ENCODE measurements at regions not wholly inside any gene's neighbourhood (a gene's known extent, or its start where the extent isn't known, plus 50 kb on each side); places are given as distances from the start of the nearest gene placed in this dataset.

- H3K27ac ChIP-seq (ENCODE audit: low read depth, low read length): no peak overlapping the region
- no peak overlapping the region for H3K4me3 ChIP-seq (ENCODE audit: low read length)
- H3K27me3 ChIP-seq (ENCODE audit: insufficient read depth, low read length, poor library complexity, severe bottlenecking): no peaks in the 10 kb centered on the region
- CTCF ChIA-PET: no interaction called here
- POLR2A ChIA-PET: no interaction called here
- no peaks in the 10 kb centered on the region for H3K36me3 Mint-ChIP-seq
- H3K4me1 Mint-ChIP-seq: no peaks in the 10 kb centered on the region
- H3K9me3 Mint-ChIP-seq: peaks cover 0 to 3% (median 0%) of the 10 kb centered on the region in 5 donors
- DNase-seq: no peak
- H3K27ac Mint-ChIP-seq: no peak overlapping the region
- no peaks in the 10 kb centered on the region for H3K36me3 ChIP-seq (ENCODE audit: insufficient read depth, low read length)
- H3K4me3 Mint-ChIP-seq: no peak overlapping the region
- H3K9me3 ChIP-seq (ENCODE audit: low read length): no peaks in the 10 kb centered on the region
- H3K4me1 ChIP-seq (ENCODE audit: insufficient read depth, low read length): no peaks in the 10 kb centered on the region
- H3K27me3 Mint-ChIP-seq: peaks cover 0 to 4% of the 10 kb centered on the region in 2 donors
Measured at GRCh38 chrX:16394290-16394689, 227.0 kb downstream of the MAGEB17 start.

GRCh38 chrX:16403808-16404207 is 236.5 kb downstream of the MAGEB17 start:
- ChIA-PET POLR2A (no interaction called here), CTCF (no interaction called here)
- Histone ChIP-seq H3K4me3 (ENCODE audit: low read length) (no peak overlapping the region), H3K4me1 (ENCODE audit: insufficient read depth, low read length) (no peaks in the 10 kb centered on the region), H3K27me3 (ENCODE audit: insufficient read depth, low read length, poor library complexity, severe bottlenecking) (no peaks in the 10 kb centered on the region), H3K27ac (ENCODE audit: low read depth, low read length) (no peak overlapping the region), H3K36me3 (ENCODE audit: insufficient read depth, low read length) (no peaks in the 10 kb centered on the region), H3K9me3 (ENCODE audit: low read length) (no peaks in the 10 kb centered on the region)
- H3K27ac Mint-ChIP-seq: no peak overlapping the region
- H3K4me1 Mint-ChIP-seq: no peaks in the 10 kb centered on the region
- peaks cover 0 to 2% (median 0%) of the 10 kb centered on the region in 5 donors for H3K9me3 Mint-ChIP-seq
- peaks cover 4 to 16% of the 10 kb centered on the region in 2 donors for H3K27me3 Mint-ChIP-seq
- no peaks in the 10 kb centered on the region for H3K36me3 Mint-ChIP-seq
- no peak for DNase-seq
- no peak overlapping the region for H3K4me3 Mint-ChIP-seq

- CTCF ChIA-PET: no interaction called here
- H3K36me3 ChIP-seq (ENCODE audit: insufficient read depth, low read length): no peaks in the 10 kb centered on the region
- Mint-ChIP-seq H3K27me3 (peaks cover 3 to 8% of the 10 kb centered on the region in 2 donors), H3K36me3 (no peaks in the 10 kb centered on the region), H3K9me3 (no peaks in the 10 kb centered on the region), H3K4me1 (no peaks in the 10 kb centered on the region), H3K27ac (no peak overlapping the region), H3K4me3 (no peak overlapping the region)
- no peaks in the 10 kb centered on the region for H3K27me3 ChIP-seq (ENCODE audit: insufficient read depth, low read length, poor library complexity, severe bottlenecking)
- no peak for DNase-seq
- H3K4me3 ChIP-seq (ENCODE audit: low read length): no peak overlapping the region
- POLR2A ChIA-PET: no interaction called here
- H3K9me3 ChIP-seq (ENCODE audit: low read length): no peaks in the 10 kb centered on the region
- H3K27ac ChIP-seq (ENCODE audit: low read depth, low read length): no peak overlapping the region
- H3K4me1 ChIP-seq (ENCODE audit: insufficient read depth, low read length): no peaks in the 10 kb centered on the region
Measured at GRCh38 chrX:16416588-16416987, 233.4 kb upstream of the S100G start.

GRCh38 chrX:16418650-16419049 is 231.3 kb upstream of the S100G start:
- DNase-seq: no peak
- Mint-ChIP-seq H3K9me3 (no peaks in the 10 kb centered on the region), H3K4me1 (no peaks in the 10 kb centered on the region), H3K4me3 (no peak overlapping the region), H3K27ac (no peak overlapping the region), H3K27me3 (peaks cover 5 to 8% of the 10 kb centered on the region in 2 donors), H3K36me3 (no peaks in the 10 kb centered on the region)
- no peak overlapping the region for H3K4me3 ChIP-seq (ENCODE audit: low read length)
- H3K27me3 ChIP-seq (ENCODE audit: insufficient read depth, low read length, poor library complexity, severe bottlenecking): no peaks in the 10 kb centered on the region
- ChIA-PET CTCF (no interaction called here), POLR2A (no interaction called here)
- H3K27ac ChIP-seq (ENCODE audit: low read depth, low read length): no peak overlapping the region
- no peaks in the 10 kb centered on the region for H3K4me1 ChIP-seq (ENCODE audit: insufficient read depth, low read length)
- H3K9me3 ChIP-seq (ENCODE audit: low read length): no peaks in the 10 kb centered on the region
- H3K36me3 ChIP-seq (ENCODE audit: insufficient read depth, low read length): no peaks in the 10 kb centered on the region

GRCh38 chrX:16427668-16428067 is 222.3 kb upstream of the S100G start:
- peaks cover 0 to 5% (median 3%) of the 10 kb centered on the region in 3 donors for H3K4me1 Mint-ChIP-seq
- no peaks in the 10 kb centered on the region for H3K9me3 ChIP-seq (ENCODE audit: low read length)
- no peak overlapping the region for H3K27ac Mint-ChIP-seq
- no peak overlapping the region for H3K4me3 Mint-ChIP-seq
- no peaks in the 10 kb centered on the region for H3K27me3 ChIP-seq (ENCODE audit: insufficient read depth, low read length, poor library complexity, severe bottlenecking)
- DNase-seq: no peak
- POLR2A ChIA-PET: no interaction called here
- H3K4me1 ChIP-seq (ENCODE audit: insufficient read depth, low read length): no peaks in the 10 kb centered on the region
- no peak overlapping the region for H3K4me3 ChIP-seq (ENCODE audit: low read length)
- H3K27me3 Mint-ChIP-seq: peaks cover 0 to 4% of the 10 kb centered on the region in 2 donors
- no peaks in the 10 kb centered on the region for H3K36me3 ChIP-seq (ENCODE audit: insufficient read depth, low read length)
- no peaks in the 10 kb centered on the region for H3K36me3 Mint-ChIP-seq
- no peaks in the 10 kb centered on the region for H3K9me3 Mint-ChIP-seq
- CTCF ChIA-PET: no interaction called here
- no peak overlapping the region for H3K27ac ChIP-seq (ENCODE audit: low read depth, low read length)

- H3K27ac ChIP-seq (ENCODE audit: low read depth, low read length): no peak overlapping the region
- no peak overlapping the region for H3K4me3 Mint-ChIP-seq
Measured at GRCh38 chrX:16429406-16429805, 220.6 kb upstream of the S100G start.

GRCh38 chrX:16431266-16431665 is 218.7 kb upstream of the S100G start:
- Mint-ChIP-seq H3K4me1 (peaks cover 5 to 12% (median 11%) of the 10 kb centered on the region in 3 donors), H3K36me3 (no peaks in the 10 kb centered on the region), H3K27ac (no peak overlapping the region), H3K4me3 (no peak overlapping the region), H3K9me3 (no peaks in the 10 kb centered on the region), H3K27me3 (peaks cover 0 to 3% of the 10 kb centered on the region in 2 donors)
- H3K36me3 ChIP-seq (ENCODE audit: insufficient read depth, low read length): no peaks in the 10 kb centered on the region
- H3K4me3 ChIP-seq (ENCODE audit: low read length): no peak overlapping the region
- no peaks in the 10 kb centered on the region for H3K27me3 ChIP-seq (ENCODE audit: insufficient read depth, low read length, poor library complexity, severe bottlenecking)
- no peak overlapping the region for H3K27ac ChIP-seq (ENCODE audit: low read depth, low read length)
- ChIA-PET POLR2A (no interaction called here), CTCF (no interaction called here)
- peaks cover 9% of the 10 kb centered on the region for H3K4me1 ChIP-seq (ENCODE audit: insufficient read depth, low read length)
- H3K9me3 ChIP-seq (ENCODE audit: low read length): no peaks in the 10 kb centered on the region
- DNase-seq: no peak

More at GRCh38 chrX:16429406-16429805, 220.6 kb upstream of the S100G start:
- ChIA-PET POLR2A (no interaction called here), CTCF (interaction anchor here (1.2 kb wide), 1 partner anchor 8 kb away, joined by 3 read pairs; no protein-coding TSS in a partner anchor)
- H3K4me1 Mint-ChIP-seq: peaks cover 5 to 12% (median 12%) of the 10 kb centered on the region in 3 donors
- no peaks in the 10 kb centered on the region for H3K36me3 Mint-ChIP-seq
- peaks cover 9% of the 10 kb centered on the region for H3K4me1 ChIP-seq (ENCODE audit: insufficient read depth, low read length)
- H3K9me3 Mint-ChIP-seq: no peaks in the 10 kb centered on the region
- no peaks in the 10 kb centered on the region for H3K9me3 ChIP-seq (ENCODE audit: low read length)
- H3K27me3 Mint-ChIP-seq: peaks cover 0 to 1% of the 10 kb centered on the region in 2 donors
- no peak overlapping the region for H3K4me3 ChIP-seq (ENCODE audit: low read length)
- no peaks in the 10 kb centered on the region for H3K36me3 ChIP-seq (ENCODE audit: insufficient read depth, low read length)
- no peaks in the 10 kb centered on the region for H3K27me3 ChIP-seq (ENCODE audit: insufficient read depth, low read length, poor library complexity, severe bottlenecking)
- H3K27ac Mint-ChIP-seq: no peak overlapping the region
- DNase-seq: no peak

- Mint-ChIP-seq H3K9me3 (no peaks in the 10 kb centered on the region), H3K27ac (peak overlapping the region in 1 of 8 donors; percentile 78), H3K4me1 (peaks cover 5 to 12% (median 11%) of the 10 kb centered on the region in 3 donors), H3K4me3 (peak overlapping the region in 2 of 7 donors; percentile 9 to 57), H3K27me3 (peaks cover 3 to 4% of the 10 kb centered on the region in 2 donors), H3K36me3 (no peaks in the 10 kb centered on the region)
- no peak overlapping the region for H3K27ac ChIP-seq (ENCODE audit: low read depth, low read length)
- peaks cover 9% of the 10 kb centered on the region for H3K4me1 ChIP-seq (ENCODE audit: insufficient read depth, low read length)
- ChIA-PET POLR2A (no interaction called here), CTCF (no interaction called here)
- no peaks in the 10 kb centered on the region for H3K36me3 ChIP-seq (ENCODE audit: insufficient read depth, low read length)
- H3K4me3 ChIP-seq (ENCODE audit: low read length): no peak overlapping the region
- H3K27me3 ChIP-seq (ENCODE audit: insufficient read depth, low read length, poor library complexity, severe bottlenecking): no peaks in the 10 kb centered on the region
- no peaks in the 10 kb centered on the region for H3K9me3 ChIP-seq (ENCODE audit: low read length)
- DNase-seq: peak in 2 of 5 donors; percentile 5 to 13
Measured at GRCh38 chrX:16433021-16433420, 216.9 kb upstream of the S100G start.

Measured in CD8-positive, alpha-beta memory T cell (primary cell).